SU-DHL-6 (cell line): ENCODE measurements at regions not wholly inside any gene's neighbourhood (a gene's known extent, or its start where the extent isn't known, plus 50 kb on each side); places are given as distances from the start of the nearest gene placed in this dataset.

Experiments
- CTCF ChIP-seq: fragments of 200-600 bp; sonication (generic); IDR thresholded peaks from one replicate; pipeline ENCODE4 v1.5.1; 2017; ENCODE audit warnings: antibody characterized with exemption, mild to moderate bottlenecking, low read length, moderate library complexity; ENCODE audit not compliant: insufficient read depth, poor library complexity, severe bottlenecking
- EZH2phosphoT487 ChIP-seq: fragments of 200-600 bp; sonication (generic), shearing (Covaris generic); conservative IDR thresholded peaks from 2 replicates; pipeline ENCODE4 v1.6.1; 2018; ENCODE audit warnings: mild to moderate bottlenecking, antibody characterized with exemption, low read length, moderate library complexity, mixed read lengths

- TF ChIP-seq EZH2phosphoT487 (no peak), CTCF (no peak)
These were observed 202.6 kb upstream of the ID2 start for GRCh38 chr2:8479298-8479697.
